K562 (cell line): ENCODE measurements at regions not wholly inside any gene's neighbourhood (a gene's known extent, or its start where the extent isn't known, plus 50 kb on each side); places are given as distances from the start of the nearest gene placed in this dataset.

Source experiments
- BHLHE40 ChIP-seq: IDR thresholded peaks from 2 replicates; pipeline ENCODE4 v1.6.1; 2011; ENCODE audit warnings: low read length, improper control_type of control experiment
- CTCF ChIP-seq, 3 experiments: IDR thresholded peaks in 2 of 3; conservative IDR thresholded peaks in 1 of 3; 2 replicates each; pipeline ENCODE4 v1.5.1; 2011 to 2012; ENCODE audit warnings: low read length in 3 of 3, mild to moderate bottlenecking in 3 of 3, control low read depth in 2 of 3, improper control_type of control experiment in 1 of 3, inconsistent platforms in 1 of 3, low read depth in 1 of 3, mixed read lengths in 1 of 3, moderate library complexity in 1 of 3; ENCODE audit not compliant: insufficient read depth in 2 of 3
- POLR2A ChIP-seq: fragments of 450-650 bp; conservative IDR thresholded peaks from 2 replicates; pipeline ENCODE4 v1.6.1; 2016
- PRDM10 ChIP-seq: fragments of 450-650 bp; IDR thresholded peaks from 2 replicates; pipeline ENCODE4 v1.6.1; 2018; ENCODE audit not compliant: partially characterized antibody
- RCOR1 ChIP-seq, 2 experiments: IDR thresholded peaks; 2 replicates each; pipeline ENCODE4 v1.6.1; 2012; ENCODE audit warnings: low read depth in 2 of 2, low read length in 2 of 2, borderline replicate concordance in 1 of 2, improper control_type of control experiment in 1 of 2
- TARDBP ChIP-seq: fragments of 450-650 bp; IDR thresholded peaks from 2 replicates; pipeline ENCODE4 v1.6.1; 2016
- USF2 ChIP-seq: sonication (generic); formaldehyde crosslinking; IDR thresholded peaks from 2 replicates; pipeline ENCODE4 v1.5.0; 2020; ENCODE audit warnings: missing genetic modification reagents
- ZNF224 ChIP-seq: sonication (generic); formaldehyde crosslinking; IDR thresholded peaks from 2 replicates; pipeline ENCODE4 v1.8.0; 2022; ENCODE audit warnings: mild to moderate bottlenecking, missing genetic modification reagents
- ZNF232 ChIP-seq: sonication (generic); formaldehyde crosslinking; IDR thresholded peaks from 2 replicates; pipeline ENCODE4 v1.8.0; 2022; ENCODE audit warnings: mild to moderate bottlenecking, missing genetic modification reagents
- ZNF253 ChIP-seq: fragments of 250-450 bp; sonication (Bioruptor Pico); conservative IDR thresholded peaks from 2 replicates; pipeline ENCODE4 v1.6.1; 2021; ENCODE audit warnings: mild to moderate bottlenecking
- ZNF274 ChIP-seq: IDR thresholded peaks from 2 replicates; pipeline ENCODE4 v1.6.1; 2011; ENCODE audit warnings: low read depth, mild to moderate bottlenecking, low read length, moderate library complexity, borderline replicate concordance
- ZNF436 ChIP-seq: fragments of 250-450, 450-650 bp; sonication (Bioruptor Pico); formaldehyde crosslinking; IDR thresholded peaks from 2 replicates; pipeline ENCODE4 v1.7.0; 2020; ENCODE audit warnings: mild to moderate bottlenecking
- ZNF445 ChIP-seq: fragments of 250-450 bp; sonication (Bioruptor Pico); IDR thresholded peaks from 2 replicates; pipeline ENCODE4 v1.4.0; 2020; ENCODE audit warnings: low read depth, mild to moderate bottlenecking, moderate library complexity

- TF ChIP-seq ZNF253 (no peak), BHLHE40 (no peak), ZNF274 (no peak), TARDBP (no peak), ZNF232 (CRISPR knock-in tag) (no peak), ZNF445 (CRISPR knock-in tag) (no peak), ZNF436 (no peak), RCOR1 (IDR thresholded peaks at IDR 0.05; ENCODE audit: borderline replicate concordance in 1 of 2, low read depth in 2 of 2, low read length in 2 of 2) (no peak), PRDM10 (no peak), USF2 (no peak), ZNF224 (CRISPR knock-in tag) (no peak), POLR2A (no peak), CTCF (IDR thresholded peaks at IDR 0.05 in 2 of 3, conservative IDR thresholded peaks at IDR 0.05 in 1 of 3; ENCODE audit: insufficient read depth in 2 of 3, low read depth in 1 of 3, low read length in 3 of 3) (no peak)
Measured at GRCh38 chr7:50837965-50838364, 55.3 kb upstream of the GRB10 start.
